Panc1 (cell line): ENCODE measurements at regions not wholly inside any gene's neighbourhood (a gene's known extent, or its start where the extent isn't known, plus 50 kb on each side); places are given as distances from the start of the nearest gene placed in this dataset.

Experiments
- ATAC-seq: fragments of 200-7000 bp; cut with Tn5 transposase; 2 replicates; pipeline ENCODE4 v1.9.1; 2020; ENCODE audit warnings: mild to moderate bottlenecking, moderate library complexity
- BruUV-seq: library from RNA; stranded (reverse); fragments of 400-500 nt; replicated peaks from 2 replicates; lab custom pipeline; 2021; lab: Mats Ljungman, UMichigan
- CTCF ChIA-PET: fragments of 300-600 bp; sonication (Branson Sonifier 250); formaldehyde crosslinking; loops from one replicate; lab custom pipeline; 2022; ENCODE audit warnings: antibody characterized with exemption; lab: Charles Lee
- POLR2A ChIA-PET: fragments of 300-600 bp; sonication (Branson Sonifier 250); formaldehyde crosslinking; loops from one replicate; lab custom pipeline; 2022; ENCODE audit warnings: antibody characterized with exemption; lab: Charles Lee
- DNase-seq: peaks from one replicate; pipeline ENCODE4 v3.0.0-alpha.2; 2010; ENCODE audit warnings: low read depth, low spot score
- H3K27ac ChIP-seq: 2 replicates; pipeline ENCODE4 v1.5.1; 2011; ENCODE audit warnings: mild to moderate bottlenecking, low read length, inconsistent platforms
- H3K27me3 ChIP-seq: fragments of 200-500 bp; sonication (Bioruptor generic); 2 replicates; pipeline ENCODE4 v1.6.0; 2014; ENCODE audit warnings: low read length, inconsistent platforms; ENCODE audit not compliant: control insufficient read depth, insufficient read depth
- H3K36me3 ChIP-seq: fragments of 200-500 bp; sonication (Bioruptor generic); 2 replicates; pipeline ENCODE4 v1.5.1; 2014; ENCODE audit warnings: inconsistent platforms, mild to moderate bottlenecking, low read length, moderate library complexity; ENCODE audit not compliant: control insufficient read depth, insufficient read depth
- H3K4me1 ChIP-seq: 2 replicates; pipeline ENCODE4 v1.5.1; 2011; ENCODE audit warnings: inconsistent platforms, mild to moderate bottlenecking, low read length, moderate library complexity; ENCODE audit not compliant: control insufficient read depth, insufficient read depth
- H3K4me3 ChIP-seq, 2 experiments: 2 replicates each; pipeline ENCODE4 v1.5.1; 2011 to 2012; ENCODE audit warnings: low read depth in 2 of 2, low read length in 2 of 2, mild to moderate bottlenecking in 2 of 2, inconsistent platforms in 1 of 2, moderate library complexity in 1 of 2
- H3K9me3 ChIP-seq: fragments of 200-500 bp; sonication (Bioruptor generic); 2 replicates; pipeline ENCODE4 v1.5.1; 2014; ENCODE audit warnings: low read depth, mild to moderate bottlenecking, inconsistent platforms, low read length, moderate library complexity; ENCODE audit not compliant: control insufficient read depth, insufficient read depth
- CTCF ChIP-seq: fragments of 450-650 bp; IDR thresholded peaks from 2 replicates; pipeline ENCODE4 v1.5.1; 2017; ENCODE audit warnings: mild to moderate bottlenecking
- POLR2AphosphoS5 ChIP-seq: IDR thresholded peaks from 2 replicates; pipeline ENCODE4 v1.6.1; 2012; ENCODE audit warnings: mild to moderate bottlenecking, low read depth, low read length, moderate library complexity
- REST ChIP-seq, 2 experiments: IDR thresholded peaks; 2 replicates each; pipeline ENCODE4 v1.6.1; 2011 to 2012; ENCODE audit warnings: low read depth in 2 of 2, control low read depth in 1 of 2, low read length in 1 of 2, mild to moderate bottlenecking in 1 of 2, moderate library complexity in 1 of 2; ENCODE audit not compliant: insufficient read depth in 1 of 2
- SIN3A ChIP-seq: IDR thresholded peaks from 2 replicates; pipeline ENCODE4 v1.6.1; 2012; ENCODE audit warnings: low read depth, mild to moderate bottlenecking, low read length, moderate library complexity, borderline replicate concordance; ENCODE audit not compliant: insufficient read depth
- TCF7L2 ChIP-seq: IDR thresholded peaks from 2 replicates; pipeline ENCODE4 v1.6.1; 2011; ENCODE audit warnings: mild to moderate bottlenecking, low read depth, low read length, inconsistent platforms
- in situ Hi-C: cut with HindIII; loops from 2 replicates; pipeline ENCODE4 v1.10.0; 2016; ENCODE audit warnings: low sequenced_read_pairs, low pct_unique_long_range_greater_than_20kb
- intact Hi-C: fragments of 100-400 bp; cut with micrococcal nuclease; formaldehyde crosslinking; loops from one replicate; pipeline ENCODE4 v1.10.0; 2022; ENCODE audit not compliant: unreplicated experiment

GRCh38 chr1:238281418-238281817 lies 390.7 kb upstream of the ZP4 start:
- CTCF ChIA-PET, result no interaction called here
- intact Hi-C loops (no loop called here), in situ Hi-C loops (no loop called here)
- Histone ChIP-seq H3K4me3 (no peak overlapping the region), H3K36me3 (no peaks in the 10 kb centered on the region), H3K4me1 (no peaks in the 10 kb centered on the region), H3K27ac (no peak overlapping the region), H3K27me3 (no peaks in the 10 kb centered on the region), H3K9me3 (peaks cover 5% of the 10 kb centered on the region; the same call in 1 of the 2 replicates)
- ATAC-seq (no peak), DNase-seq (no peak)
- no TSS peak for BruUV-seq
- POLR2A ChIA-PET, result no interaction called here
- TF ChIP-seq CTCF, result no peak

GRCh38 chr1:238279694-238280380 lies 389.1 kb upstream of the ZP4 start:
- ChIA-PET CTCF (no interaction called here), POLR2A (no interaction called here)
- no peak overlapping the region for H3K27ac ChIP-seq
- H3K4me1 ChIP-seq, result no peaks in the 10 kb centered on the region
- peaks cover 8% of the 10 kb centered on the region for H3K9me3 ChIP-seq
- no peak for TF ChIP-seq POLR2AphosphoS5
- no peak for TF ChIP-seq SIN3A
- TF ChIP-seq REST (IDR thresholded peaks at IDR 0.05; ENCODE audit: insufficient read depth in 1 of 2, low read depth in 2 of 2, low read length in 1 of 2), result no peak
- no peak for TF ChIP-seq CTCF
- no peak for TF ChIP-seq TCF7L2
- H3K4me3 ChIP-seq, result no peak overlapping the region
- ATAC-seq, result no peak
- intact Hi-C loops (no loop called here), in situ Hi-C loops (no loop called here)
- no peak for DNase-seq
- no peaks in the 10 kb centered on the region for H3K27me3 ChIP-seq
- no TSS peak for BruUV-seq
- no peaks in the 10 kb centered on the region for H3K36me3 ChIP-seq
